NCI-H82 treated with DMSO at 0.1 percent for 48 hours (cell line): ENCODE measurements at regions not wholly inside any gene's neighbourhood (a gene's known extent, or its start where the extent isn't known, plus 50 kb on each side); places are given as distances from the start of the nearest gene placed in this dataset.

ENCODE experiments used
- DNase-seq: peaks from one replicate; lab custom pipeline; 2025; ENCODE audit not compliant: unreplicated experiment; lab: John Stamatoyannopoulos, UW

DNA sequence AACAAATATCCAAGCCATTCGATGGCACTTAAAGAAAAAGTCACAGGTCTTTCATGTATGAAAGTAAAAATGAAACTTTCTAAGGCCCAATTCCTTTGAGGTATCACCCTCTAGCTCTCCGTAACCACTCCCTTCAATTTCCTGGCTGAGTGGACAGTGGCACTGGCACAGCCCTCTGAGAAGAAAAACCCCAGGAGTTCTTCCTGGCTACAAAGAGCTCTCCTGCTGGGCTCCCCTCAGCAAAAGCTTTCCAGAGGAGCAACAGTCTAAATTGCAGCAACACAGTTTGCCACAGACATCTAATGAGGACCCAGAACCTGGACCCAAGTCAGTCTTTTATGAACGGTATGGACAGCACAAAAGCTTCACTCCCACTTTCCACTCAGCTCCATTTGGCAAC is 71.8 kb downstream of the FUNDC1 start:
- no peak for DNase-seq

DNA sequence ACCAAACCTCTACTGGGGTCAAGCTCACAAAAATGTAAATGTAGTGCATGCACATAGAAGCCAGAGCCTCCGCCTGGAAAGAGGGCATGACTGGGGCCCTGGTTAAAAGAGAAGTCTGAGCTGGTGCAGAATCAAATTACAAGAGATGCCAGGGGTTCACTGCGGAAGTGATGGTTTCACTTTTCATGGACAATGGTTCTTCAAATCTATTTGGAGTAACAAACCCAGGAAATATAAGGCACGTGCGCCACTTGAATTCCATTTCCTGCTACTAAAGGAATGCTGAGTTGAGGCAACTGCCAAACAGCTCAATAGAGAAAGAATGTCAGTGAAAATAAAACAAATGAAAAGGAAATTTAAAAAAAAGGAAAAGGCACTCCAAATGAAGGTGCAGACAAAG is 79.8 kb downstream of the FUNDC1 start:
- DNase-seq: no peak

DNA sequence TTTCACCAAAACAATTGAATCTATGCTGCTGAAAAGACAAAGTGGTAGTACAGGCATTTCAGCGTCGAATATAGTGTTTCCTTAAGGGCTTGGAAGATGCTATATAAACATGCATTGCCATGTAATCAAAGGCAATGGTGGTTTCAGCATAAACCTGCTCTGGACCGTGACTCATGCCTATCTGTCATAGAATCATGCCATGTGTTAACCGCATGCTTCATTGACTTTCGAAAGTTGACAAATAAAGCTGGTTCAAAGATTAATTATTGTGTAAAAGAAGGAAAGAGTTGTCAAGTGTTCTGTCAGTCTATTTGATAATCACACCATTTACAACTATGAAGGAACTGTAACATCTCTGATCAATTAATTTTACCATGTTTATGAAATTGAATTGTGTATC is 83.2 kb downstream of the FUNDC1 start:
- no peak for DNase-seq

DNA sequence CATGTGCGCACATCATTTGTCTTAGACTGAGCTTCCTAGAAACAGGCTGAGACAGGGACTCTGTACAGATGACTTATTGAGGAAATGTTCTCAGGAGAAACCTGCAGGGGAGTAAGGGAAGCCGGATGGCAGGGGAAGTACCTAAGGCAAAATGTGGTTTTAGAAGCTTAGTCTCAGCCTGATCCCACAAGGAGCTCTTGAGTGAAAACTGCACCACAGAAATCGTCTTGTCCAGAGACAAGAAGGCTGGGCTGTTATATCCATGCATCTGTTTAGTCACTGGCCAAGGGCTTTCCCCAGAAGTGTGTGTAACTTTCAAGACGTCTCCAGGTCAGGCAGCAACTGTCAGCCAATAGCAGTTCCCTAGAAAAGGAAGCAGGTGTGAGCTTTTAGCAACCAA is 86.0 kb downstream of the FUNDC1 start:
- no peak for DNase-seq

DNA sequence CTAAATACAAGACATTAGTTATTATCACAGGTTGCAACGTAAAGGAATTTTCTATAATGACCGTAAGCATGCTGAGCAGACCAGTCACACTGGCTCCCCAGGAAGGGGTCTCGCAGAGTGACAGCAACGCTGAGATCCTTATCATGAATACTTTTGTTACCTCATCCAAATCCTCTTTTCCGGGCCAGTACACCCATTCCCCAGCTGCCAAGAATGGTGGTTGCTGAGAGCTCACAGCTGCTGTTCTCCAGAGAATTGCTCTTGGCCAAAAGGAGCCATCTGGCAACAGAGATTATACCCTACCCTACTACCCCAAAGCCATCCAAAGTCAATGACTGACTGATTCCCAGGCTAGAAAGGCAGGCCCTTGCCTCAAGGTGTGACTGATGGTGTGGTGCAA is 91.6 kb downstream of the FUNDC1 start:
- peak; percentile 63 for DNase-seq

DNA sequence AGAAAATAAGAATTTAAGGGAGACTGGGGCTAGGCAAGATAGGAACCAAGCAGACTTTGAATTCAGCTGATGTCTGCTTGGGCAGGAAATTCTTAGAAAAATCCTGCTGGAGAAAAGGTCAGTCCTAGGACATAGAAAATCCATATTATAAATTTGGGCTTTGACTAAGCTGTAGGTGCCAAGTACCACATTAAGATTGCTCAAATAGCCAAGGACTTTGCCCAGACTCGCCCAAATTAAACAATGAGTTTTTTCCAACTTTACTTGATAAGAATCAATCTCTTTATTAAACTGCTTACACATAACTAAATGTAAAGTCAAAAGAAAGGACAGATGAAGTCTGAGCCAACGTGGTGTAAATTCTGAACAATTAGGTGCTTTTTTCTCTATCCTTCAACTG is 95.4 kb downstream of the FUNDC1 start:
- no peak for DNase-seq

DNA sequence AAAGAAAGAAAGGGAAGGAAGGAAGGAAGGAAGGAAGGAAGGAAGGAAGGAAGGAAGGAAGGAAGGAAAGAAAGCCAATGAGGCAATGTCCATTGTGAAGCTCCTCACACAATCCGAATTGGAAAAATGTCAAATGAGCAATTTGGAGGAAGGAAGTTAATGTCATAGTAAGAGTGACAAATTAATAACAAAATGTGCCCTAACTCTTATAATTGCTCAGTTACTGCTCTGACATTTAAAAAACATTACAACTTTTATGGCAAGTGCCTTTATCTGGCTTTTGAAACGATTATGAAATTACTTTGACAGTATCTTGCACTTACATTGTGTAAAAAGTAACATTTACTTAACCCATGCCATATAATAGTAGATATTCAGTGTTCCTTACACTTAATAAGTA is 96.5 kb upstream of the EFHC2 start:
- DNase-seq: no peak

DNA sequence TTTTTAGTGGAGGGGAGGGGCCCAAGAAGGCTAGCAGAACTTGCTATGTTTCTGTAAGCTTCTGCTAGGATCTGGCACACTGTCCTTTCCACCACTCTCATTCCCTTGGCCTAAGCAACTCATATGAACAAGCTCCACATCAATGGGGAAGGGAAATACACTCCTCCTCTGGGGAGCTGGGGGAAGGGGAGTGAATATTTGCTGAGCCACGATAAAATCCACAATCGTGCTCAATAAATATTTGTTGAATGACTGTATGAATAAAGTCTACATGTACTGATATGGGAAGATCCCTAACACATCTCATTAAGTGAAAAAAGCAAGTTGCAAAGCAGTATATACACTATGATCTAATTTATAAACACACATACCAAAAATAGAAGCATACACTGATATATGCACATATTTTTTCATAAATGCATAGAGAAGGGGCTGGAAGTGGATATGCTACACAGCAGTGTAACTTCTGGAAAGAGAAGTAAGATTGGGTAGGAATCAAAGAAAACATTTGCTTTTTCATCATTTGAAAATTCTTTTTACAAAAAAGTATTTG is 95.8 kb upstream of the EFHC2 start:
- DNase-seq: no peak

DNA sequence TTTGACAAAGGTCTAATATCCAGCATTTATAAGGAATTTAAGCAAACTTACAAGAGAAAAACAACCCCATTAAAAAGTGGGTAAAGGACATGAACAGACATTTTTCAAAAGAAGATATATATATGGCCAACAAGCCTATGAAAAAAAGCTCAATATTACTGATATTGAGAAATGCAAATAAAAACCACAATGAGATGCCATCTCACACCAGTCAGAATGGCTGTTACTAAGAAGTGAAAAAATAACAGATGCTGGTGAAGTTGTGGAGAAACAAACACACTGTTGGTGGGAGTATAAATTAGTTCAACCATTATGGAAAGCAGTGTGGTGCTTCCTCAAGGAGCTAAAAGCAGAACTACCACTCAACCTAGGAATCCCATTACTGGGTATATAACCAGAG is 91.6 kb upstream of the EFHC2 start:
- DNase-seq: no peak

DNA sequence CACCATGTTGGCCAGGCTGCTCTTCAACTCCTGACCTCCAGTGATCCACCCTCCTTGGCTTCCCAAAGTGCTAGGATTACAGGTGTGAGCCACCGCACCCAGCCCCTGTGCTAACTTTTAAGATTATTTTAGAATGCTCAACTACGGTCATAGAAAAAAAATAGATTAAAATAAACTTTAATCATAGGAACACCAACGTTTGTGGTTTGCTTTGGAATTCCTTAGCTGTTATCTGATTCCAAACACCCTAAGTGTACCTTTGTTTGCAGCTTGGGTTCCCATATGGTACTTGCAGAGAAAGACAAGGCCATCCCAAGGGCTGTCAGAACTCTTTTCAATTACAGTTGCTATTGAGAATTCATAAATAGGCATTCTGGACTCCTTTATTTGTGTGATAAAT is 90.1 kb upstream of the EFHC2 start:
- no peak for DNase-seq

DNA sequence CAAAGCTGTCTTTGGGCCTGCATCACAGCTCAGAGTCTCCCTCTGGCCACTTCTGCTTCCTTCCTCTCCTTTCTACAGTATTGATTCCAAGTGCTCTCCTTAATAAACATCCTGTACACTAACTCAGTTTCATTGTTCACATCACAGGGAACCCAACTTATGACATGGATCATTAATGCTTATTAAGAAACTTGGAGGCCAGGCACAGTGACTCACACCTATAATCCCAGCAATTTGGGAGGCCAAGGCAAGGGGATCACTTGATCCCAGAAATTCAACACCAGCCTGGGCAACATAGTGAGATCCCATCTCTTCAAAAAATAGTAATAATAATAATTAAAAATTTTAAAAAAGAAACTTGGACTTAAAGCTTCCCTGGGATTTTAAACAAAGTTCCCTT is 89.2 kb upstream of the EFHC2 start:
- DNase-seq: no peak

DNA sequence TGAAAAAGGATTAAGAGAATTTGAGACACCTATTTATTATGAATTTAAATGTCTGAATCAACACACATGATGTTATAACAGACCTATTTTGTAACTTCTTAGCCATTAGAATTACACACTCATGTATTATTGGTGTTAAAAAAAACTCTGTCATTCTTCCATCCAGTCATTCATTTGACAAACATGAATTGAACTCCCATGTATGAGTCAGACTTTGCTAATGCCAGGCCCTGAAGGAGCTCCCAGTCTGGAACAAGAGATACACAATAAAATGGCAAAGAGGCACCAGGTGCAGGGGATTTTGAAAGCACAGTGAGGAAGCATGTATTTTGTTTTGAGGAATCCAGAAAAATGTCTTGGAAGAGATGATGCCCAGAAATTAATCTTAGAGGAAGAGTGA is 87.7 kb upstream of the EFHC2 start:
- DNase-seq: no peak

DNA sequence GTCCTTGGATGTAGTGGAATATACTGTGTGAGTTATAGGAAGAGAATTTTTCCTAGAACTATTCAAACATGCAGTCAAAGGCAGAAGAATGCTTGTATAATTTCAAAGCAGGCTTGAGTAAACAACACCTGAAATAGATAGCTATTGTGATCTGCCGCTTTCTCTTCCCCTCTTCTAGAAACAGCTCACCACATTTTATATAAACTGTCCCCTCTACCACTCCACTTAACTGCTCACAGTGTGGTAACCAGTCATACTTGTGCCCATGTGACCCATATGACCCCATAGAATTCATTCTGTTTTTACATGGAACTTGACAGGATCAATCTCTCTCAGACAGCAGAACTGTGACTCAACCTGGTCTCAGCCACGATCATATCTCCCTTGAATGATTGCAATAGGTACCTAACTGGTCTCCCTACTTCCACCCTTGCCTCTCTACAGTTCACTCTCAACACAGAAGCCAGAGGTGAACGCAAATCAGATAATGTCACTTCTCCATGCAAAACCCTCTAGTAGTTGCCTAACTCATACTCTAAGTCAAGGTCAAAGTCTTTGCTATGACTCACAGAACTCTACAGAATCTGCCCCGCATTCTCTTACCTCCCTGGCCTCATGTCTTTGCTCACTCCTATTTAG is 85.6 kb upstream of the EFHC2 start:
- DNase-seq: no peak

DNA sequence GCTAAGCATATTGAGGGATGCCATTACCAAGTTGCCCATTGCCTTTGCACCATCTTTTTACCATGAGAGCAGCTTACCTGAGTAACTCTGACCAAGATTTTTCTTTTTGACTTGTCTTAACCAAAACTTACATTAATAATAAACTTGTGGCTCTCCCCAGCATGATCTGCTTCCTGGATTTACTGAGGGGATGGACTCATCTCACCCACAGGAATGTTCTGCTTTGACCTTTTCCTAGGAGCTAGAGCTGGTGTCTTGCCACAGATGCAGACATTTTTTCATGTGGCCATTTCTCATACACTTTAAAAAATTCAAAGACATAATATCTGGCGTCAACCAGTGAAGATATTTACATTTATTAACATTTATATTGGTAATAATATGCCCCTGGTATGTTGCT is 79.2 kb upstream of the EFHC2 start:
- DNase-seq: no peak

DNA sequence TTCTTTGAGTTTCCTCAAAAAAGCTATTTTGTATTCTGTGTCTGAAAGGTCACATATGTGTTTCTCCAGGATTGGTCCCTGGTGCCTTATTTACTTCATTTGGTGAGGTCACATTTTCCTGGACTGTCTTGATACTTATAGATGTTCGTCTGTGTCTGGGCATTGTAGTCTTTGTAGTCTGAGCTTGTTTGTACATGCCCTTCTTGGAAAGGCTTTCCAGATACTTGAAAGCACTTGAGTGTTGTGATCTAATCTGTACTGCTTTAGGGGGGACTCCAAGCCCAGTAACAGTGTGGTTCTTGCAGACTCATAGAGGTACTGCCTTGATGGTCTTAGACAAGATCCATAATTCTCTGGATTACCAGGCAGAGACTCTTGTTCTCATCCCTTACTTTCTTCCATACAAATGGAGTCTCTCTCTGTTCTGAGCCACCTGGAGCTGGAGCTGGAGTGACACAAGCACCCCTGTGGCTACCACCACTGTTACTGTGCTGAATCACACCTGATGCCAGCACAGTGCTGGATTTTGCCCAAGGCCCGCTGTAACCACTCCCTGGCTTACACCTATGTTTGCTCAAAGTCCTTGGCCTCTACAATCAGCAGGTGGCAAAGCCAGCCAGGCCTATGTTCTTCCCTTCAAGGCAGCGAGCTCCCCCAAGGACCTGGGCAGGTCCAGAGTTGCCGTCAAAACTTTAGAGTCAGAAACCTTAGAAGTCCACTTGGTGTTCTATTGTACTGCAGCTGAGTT is 72.3 kb upstream of the EFHC2 start:
- no peak for DNase-seq

DNA sequence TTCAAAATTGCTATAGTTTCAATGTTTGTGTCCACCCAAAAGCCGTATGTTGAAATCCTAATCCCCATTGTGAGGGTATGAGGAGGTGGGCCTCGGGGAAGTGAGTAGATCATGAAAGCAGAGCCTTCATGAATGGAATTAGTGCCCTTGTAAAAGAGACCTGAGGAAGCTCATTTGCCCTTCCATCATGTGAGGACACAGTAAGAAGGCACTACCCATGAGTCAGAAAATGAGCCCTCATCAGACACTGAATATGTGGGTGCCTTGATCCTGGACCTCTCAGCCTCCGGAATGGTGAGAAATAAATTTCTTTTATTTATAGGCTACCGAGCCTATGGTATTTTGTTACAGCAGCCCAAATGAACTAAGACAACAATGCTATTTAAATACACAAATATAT is 57.7 kb upstream of the EFHC2 start:
- no peak for DNase-seq

DNA sequence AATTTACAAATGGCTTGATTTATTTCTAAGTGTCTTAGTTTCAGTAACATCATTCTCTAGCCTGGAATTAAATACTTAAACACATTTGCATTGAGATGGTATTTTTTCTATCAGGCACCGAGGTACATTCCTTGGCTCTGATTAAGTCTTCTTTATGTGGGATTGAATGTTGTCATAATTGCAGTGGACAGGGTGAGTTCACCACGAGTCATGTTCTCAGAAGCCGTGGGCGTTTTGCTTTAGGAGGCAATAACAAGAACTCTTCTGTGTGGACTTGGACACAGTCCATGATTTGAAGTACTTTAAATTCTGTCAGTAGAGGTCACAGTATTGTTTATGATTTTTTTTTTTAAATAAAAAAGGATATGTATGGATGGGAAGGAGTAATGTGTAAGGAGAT is 57.1 kb upstream of the EFHC2 start:
- DNase-seq: no peak

DNA sequence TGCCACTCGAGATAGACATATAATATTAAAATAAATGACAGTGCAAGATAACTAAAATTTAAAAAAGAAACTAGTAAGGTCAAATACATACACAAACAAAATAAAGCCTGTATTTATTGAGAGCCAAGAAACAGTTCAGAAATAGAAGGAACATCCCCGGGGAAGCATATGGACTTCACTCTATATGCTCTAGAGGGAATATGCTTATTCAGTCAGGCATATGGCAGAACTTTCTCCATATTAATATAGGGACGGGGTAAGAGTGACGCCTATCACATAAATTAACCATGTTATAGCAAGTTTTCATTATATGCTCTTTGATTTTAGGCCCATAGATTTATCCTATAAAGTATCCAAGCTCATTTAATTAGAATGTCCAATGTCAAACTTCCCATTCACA is 56.7 kb upstream of the EFHC2 start:
- no peak for DNase-seq
